ENCODE measurements at regions not wholly inside any gene's neighbourhood (a gene's known extent, or its start where the extent isn't known, plus 50 kb on each side); places are given as distances from the start of the nearest gene placed in this dataset.

DNA sequence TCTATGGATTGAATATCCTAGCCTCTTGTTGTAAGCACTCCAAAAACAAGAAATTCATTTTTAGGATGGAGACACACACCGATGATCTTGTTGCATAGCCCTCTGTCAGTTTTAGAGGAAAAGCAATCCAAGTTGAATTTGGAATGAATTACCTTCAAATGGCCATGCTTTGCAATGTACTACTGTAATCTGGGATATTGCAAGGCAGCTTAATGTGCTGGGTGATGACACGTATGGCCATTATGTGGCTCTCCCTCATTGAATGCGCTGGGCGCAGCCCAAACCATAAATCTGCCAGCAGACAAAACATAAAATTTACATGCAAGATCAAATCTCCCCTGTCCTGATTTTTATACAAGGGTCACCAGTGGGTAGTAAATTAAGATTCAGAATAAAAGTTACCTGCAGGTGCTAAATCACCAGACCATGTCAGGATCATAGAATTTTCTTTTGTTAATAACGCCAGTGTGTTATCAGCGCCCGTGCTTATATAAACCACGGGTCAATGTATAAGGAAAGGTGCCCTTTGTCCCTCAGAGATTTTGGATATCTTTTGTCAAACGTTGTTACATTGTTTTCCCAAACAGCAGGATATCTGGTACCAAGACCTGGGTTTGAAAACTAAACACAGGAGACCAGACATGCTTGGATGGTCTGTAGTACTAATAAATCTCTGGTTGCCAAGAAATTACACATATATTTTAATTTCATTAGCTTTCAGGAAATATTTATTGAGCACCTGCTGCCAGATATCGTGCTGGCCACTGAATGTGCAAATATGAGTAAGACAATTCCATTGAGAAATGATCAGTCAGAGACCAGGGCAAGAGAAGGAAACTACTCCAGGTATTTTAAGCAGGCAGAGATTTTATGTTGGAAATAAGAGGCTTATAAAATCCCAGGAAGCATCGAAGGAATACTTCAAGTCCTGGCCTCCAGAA is 237.1 kb downstream of the EBLN2 start:
- DNase-seq, result no peak

DNA sequence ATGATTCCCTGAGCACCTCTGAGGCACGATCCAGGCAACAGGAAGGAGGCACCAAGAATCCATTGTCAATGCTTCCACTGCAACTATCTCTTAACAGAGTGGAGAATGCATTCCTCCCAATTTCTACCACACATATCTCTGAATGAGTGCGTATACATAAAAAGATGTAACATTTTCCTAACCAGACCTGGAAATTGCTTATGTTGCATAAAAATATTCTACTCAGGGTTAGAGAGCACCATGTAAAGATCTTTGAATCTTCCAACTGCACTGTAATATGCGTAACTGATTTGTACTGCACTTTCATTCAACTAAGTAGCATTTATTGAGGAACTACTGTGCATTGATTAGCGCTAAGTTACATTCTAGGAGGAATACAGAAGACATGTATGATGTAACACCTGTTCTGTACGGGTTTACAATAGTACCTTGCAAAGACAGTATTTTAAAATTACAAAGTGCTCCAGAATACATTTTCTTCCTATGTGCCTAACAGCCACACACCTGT is 237.8 kb downstream of the EBLN2 start:
- no peak for DNase-seq

DNA sequence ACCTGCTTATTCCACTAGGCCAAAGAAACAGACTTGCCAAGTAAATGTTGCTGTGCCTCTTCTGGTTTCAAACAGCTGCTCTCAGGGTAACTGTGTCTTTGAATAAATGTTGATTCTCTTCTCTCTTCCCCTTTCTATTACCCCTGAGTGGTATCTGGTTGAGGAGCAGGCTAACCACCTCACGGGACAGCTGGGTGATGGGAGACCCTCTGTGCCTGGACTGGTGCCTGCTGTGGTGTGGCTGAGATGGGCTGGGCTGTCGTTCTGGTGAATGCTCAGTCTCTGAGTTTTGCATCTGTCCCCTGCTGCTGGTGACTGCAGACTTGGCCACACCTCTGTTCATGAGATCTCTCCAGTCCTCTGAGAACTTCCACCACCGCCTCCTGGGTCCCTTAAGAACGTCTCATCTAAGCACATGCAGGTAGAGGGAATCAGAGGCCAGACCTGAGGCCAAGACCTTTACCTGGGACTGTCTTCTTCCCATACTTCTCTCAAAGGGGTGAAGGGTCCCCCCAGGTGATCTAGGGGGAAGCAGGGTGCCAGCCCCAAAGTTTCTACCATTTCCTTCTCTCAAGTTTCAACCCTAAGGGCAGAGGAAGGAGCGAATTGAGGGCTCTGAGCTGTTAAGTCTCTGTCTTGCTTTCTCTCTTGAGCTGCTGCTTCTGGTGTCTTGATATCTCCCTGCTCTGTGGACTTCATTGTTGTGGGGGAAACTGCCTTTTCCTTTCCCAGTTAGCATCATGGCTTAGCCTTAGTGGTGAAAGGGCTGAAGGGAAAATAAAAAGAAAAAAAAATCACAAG is 252.9 kb downstream of the EBLN2 start:
- DNase-seq, result no peak

DNA sequence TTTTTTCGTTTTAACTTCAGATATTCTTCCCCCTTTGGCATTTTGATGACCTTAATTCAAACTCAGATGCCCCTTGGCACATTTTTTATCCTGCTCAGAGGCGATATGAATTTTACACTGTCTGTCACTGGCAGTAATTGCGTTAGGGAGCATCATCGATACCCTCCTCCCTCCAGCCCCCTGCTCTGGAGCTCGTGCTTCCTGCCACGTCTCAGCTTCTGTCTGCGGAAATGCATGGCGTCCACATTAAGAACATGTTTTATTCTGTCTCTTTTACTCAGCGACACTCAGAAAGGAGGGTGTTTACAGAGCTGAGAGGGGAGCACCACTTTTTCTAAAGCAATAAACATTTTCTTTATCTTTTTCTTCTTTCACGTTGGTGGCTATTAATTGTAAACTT is 254.2 kb downstream of the EBLN2 start:
- no peak for DNase-seq

DNA sequence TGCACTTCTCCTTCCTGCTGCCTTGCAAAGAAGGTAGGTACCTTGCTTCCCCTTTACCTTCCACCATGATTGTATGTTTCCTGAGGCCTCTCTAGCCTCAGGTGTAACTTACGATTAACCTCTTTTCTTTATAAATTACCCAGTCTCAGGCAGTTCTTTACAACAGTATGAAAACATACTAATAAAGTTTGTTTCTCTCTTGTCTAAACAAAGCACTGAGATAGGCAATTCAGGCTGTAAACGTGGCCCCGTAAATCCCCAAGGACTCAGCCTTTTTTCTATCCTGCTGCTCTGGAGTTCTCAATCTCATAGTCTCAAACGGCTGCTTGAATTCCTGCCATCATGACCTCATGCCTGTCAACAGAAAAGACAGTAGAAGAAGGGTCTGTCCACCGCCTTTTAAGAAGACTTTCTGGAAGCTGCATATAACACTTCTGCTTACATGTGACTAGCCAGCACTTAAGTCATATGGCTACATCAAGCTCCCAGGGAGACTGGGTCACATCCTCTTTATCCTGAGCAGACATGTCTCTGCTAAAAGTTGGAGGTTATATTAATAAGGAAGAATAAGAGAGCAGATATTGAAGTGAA is 257.8 kb downstream of the EBLN2 start:
- no peak for DNase-seq

DNA sequence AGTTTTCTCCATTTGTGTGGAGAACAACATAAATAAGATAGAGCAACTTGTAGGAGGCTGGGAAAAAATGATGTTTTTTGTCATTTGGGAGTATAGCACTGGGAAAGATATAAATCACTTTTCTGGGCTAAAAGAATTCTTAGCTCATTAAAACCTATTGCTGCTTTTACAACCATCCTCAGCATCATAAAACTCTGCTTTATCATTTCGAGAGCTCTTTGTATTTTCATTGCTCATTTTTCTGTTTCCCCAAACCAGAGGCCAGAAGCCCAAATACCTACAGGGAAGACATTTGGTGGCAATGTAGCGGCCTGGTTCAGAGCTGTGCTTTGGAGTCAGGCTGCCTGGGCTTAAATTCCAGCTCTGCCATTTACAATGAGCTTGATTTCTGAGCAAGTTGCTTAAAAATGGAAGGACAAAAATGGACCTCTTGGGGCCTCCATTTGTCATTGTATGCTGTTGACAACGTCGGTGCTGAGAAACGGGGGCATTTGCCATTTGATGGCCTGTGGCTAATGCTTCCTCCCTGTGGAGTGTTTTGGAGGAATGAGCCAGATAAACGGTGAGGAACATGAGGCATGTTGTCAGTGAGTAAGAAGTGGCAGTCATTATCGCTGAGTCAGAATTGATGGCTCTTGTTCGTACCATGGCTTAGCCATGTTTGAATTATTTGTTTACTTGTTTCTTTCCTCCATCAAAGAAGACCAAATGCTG is 260.0 kb downstream of the EBLN2 start:
- no peak for DNase-seq

DNA sequence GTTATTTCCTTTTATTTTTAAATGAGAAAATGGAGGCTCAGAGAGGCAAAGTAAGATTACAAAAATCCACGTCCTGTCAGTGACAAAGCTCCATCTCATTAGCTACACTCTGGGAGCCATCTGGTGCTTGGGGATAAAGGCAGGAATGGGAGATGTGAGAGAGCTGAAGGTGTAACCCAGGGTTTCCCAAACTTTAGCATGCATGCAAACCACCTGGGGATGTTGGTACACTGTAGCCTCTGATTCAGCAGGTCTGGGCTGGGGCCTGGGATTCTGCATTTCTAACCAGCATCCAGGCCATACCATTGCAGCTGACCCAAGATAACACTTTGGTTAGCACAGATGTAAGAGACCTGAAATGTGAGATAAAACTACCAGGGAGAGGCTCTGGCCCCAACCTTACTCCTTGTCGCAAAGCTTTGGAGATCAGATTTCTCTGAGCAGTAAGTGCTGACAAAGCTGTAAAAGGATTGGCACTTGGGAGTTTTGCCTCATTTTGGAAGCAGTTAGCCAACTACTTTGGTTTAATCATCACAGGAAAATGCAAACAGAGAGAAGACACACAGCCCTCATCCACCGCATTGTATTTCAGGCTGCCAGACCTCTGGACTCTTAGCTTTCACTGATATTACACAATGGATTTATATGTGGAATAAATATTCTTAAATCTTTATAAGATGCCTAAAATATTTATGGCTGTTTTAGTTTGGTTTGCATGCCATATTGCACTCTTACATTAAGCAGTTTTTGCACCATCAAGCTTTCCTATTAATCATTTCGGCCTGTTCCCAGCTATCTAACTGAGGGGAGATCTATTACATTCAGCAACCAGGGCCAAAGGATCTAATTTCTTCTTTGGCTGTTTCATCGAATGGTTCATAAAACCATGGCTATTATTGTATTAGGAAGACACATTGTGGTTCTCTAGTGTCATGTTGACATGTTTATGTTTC is 263.0 kb downstream of the EBLN2 start:
- DNase-seq, result no peak

DNA sequence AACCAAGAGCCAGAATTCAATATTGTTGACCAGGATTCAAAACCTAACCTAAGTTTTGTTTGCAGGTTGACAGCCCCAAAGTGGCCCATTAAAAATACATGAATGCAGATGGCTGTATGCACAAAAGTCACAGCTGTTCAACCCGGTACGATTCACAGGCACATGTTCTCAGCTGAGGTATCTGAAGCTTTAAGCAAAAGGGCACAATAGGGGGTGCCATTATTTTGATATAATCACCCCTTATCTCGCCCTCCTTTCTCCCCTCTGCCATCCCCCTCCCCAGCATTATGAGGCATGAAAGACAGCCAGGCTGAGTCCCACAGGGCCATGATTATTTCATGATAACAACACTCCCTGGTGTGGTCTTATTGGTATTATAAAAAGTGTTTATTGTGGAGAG is 264.9 kb downstream of the EBLN2 start:
- no peak for DNase-seq

DNA sequence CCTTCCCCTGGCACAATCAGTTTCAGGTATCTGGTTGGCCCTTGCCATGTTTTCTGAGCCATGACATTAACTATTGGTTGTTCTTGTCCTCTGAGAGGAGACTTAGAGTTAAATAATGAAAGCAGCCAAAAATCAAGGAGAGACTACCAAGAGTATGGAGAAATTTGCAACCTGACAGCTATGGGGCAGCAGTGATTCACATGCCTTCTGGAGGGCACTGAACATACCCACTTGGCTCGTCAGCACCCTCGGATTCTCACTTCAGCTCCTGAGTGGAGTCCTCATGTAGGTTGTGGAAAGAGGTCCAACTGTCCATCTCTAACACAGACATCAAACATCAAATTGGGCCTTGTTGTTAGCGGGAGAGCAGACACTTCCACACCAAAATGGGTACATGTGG is 265.6 kb downstream of the EBLN2 start:
- DNase-seq, result no peak

Measured in Kasumi-1 (cell line).